CD4-positive, alpha-beta T cell treated with Interleukin-17A for 1 hour (primary cell): ENCODE measurements at regions not wholly inside any gene's neighbourhood (a gene's known extent, or its start where the extent isn't known, plus 50 kb on each side); places are given as distances from the start of the nearest gene placed in this dataset.

ENCODE experiments used
- DNase-seq: peaks from one replicate; pipeline ENCODE4 v3.0.0-alpha.2; 2020

GRCh38 chr1:163013826-163014600 is 55.1 kb upstream of the RGS4 start:
- no peak for DNase-seq

- DNase-seq = no peak
These were observed 62.9 kb upstream of the RGS4 start for GRCh38 chr1:163006051-163006834.

- DNase-seq = no peak
These were observed 71.5 kb upstream of the RGS4 start for GRCh38 chr1:162997499-162998285.

GRCh38 chr1:162996261-162996660 is 72.9 kb upstream of the RGS4 start:
- DNase-seq = no peak

- DNase-seq = no peak
These were observed 74.2 kb upstream of the RGS4 start for GRCh38 chr1:162994921-162995320.

GRCh38 chr1:162993846-162994245 is 75.3 kb upstream of the RGS4 start:
- DNase-seq = no peak

GRCh38 chr1:162992945-162993344 is 76.2 kb upstream of the RGS4 start:
- no peak for DNase-seq

- no peak for DNase-seq
These were observed 77.7 kb upstream of the RGS4 start for GRCh38 chr1:162991444-162991843.

- no peak for DNase-seq
These were observed 78.5 kb upstream of the RGS4 start for GRCh38 chr1:162990665-162991064.

- DNase-seq = no peak
These were observed 80.3 kb upstream of the RGS4 start for GRCh38 chr1:162988869-162989268.

- no peak for DNase-seq
These were observed 81.3 kb upstream of the RGS4 start for GRCh38 chr1:162987866-162988265.

GRCh38 chr1:162985816-162986435 is 83.2 kb upstream of the RGS4 start:
- DNase-seq = no peak

- no peak for DNase-seq
These were observed 84.5 kb upstream of the RGS4 start for GRCh38 chr1:162984699-162985098.

- DNase-seq = no peak
These were observed 85.3 kb upstream of the RGS4 start for GRCh38 chr1:162983671-162984425.

GRCh38 chr1:162982364-162982763 is 86.8 kb upstream of the RGS4 start:
- DNase-seq = no peak

GRCh38 chr1:162977944-162978568 is 91.1 kb upstream of the RGS4 start:
- no peak for DNase-seq

- no peak for DNase-seq
These were observed 92.5 kb upstream of the RGS4 start for GRCh38 chr1:162976628-162977027.

- no peak for DNase-seq
These were observed 94.4 kb upstream of the RGS4 start for GRCh38 chr1:162974810-162975209.

GRCh38 chr1:162973381-162973795 is 95.8 kb upstream of the RGS4 start:
- no peak for DNase-seq

GRCh38 chr1:162972773-162973172 is 96.4 kb upstream of the RGS4 start:
- no peak for DNase-seq

GRCh38 chr1:162970021-162970420 is 99.1 kb upstream of the RGS4 start:
- DNase-seq = no peak

- DNase-seq = no peak
These were observed 102.5 kb upstream of the RGS4 start for GRCh38 chr1:162966613-162967012.
